ENCODE measurements at regions not wholly inside any gene's neighbourhood (a gene's known extent, or its start where the extent isn't known, plus 50 kb on each side); places are given as distances from the start of the nearest gene placed in this dataset.

GRCh38 chr11:11028017-11028692 is 170.3 kb upstream of the ZBED5 start:
- peak; percentile 76 for DNase-seq (ENCODE audit: low read depth)
- TF ChIP-seq CTCF (IDR thresholded peaks at IDR 0.05; ENCODE audit: insufficient read depth, low read depth, low read length, missing control alignments), result peak; percentile 93
- no peak overlapping the region for H3K4me3 ChIP-seq (ENCODE audit: low read length)

GRCh38 chr11:11027288-11027687 is 169.4 kb upstream of the ZBED5 start:
- no peak for TF ChIP-seq CTCF (IDR thresholded peaks at IDR 0.05; ENCODE audit: insufficient read depth, low read depth, low read length, missing control alignments)
- H3K4me3 ChIP-seq (ENCODE audit: low read length), result no peak overlapping the region
- peak; percentile 85 for DNase-seq (ENCODE audit: low read depth)

GRCh38 chr11:11025087-11025486 is 167.2 kb upstream of the ZBED5 start:
- H3K4me3 ChIP-seq (ENCODE audit: low read length), result no peak overlapping the region
- no peak for TF ChIP-seq CTCF (IDR thresholded peaks at IDR 0.05; ENCODE audit: insufficient read depth, low read depth, low read length, missing control alignments)
- peak; percentile 74 for DNase-seq (ENCODE audit: low read depth)

- peak; percentile 39 for DNase-seq (ENCODE audit: low read depth)
Measured at GRCh38 chr11:11022125-11022730, 164.4 kb upstream of the ZBED5 start.

GRCh38 chr11:11021563-11021962 is 163.7 kb upstream of the ZBED5 start:
- DNase-seq (ENCODE audit: low read depth), result no peak
- H3K4me3 ChIP-seq (ENCODE audit: low read length), result no peak overlapping the region
- TF ChIP-seq CTCF (IDR thresholded peaks at IDR 0.05; ENCODE audit: insufficient read depth, low read depth, low read length, missing control alignments), result no peak

More at GRCh38 chr11:11022125-11022730, 164.4 kb upstream of the ZBED5 start:
- peak; percentile 33 for TF ChIP-seq CTCF (IDR thresholded peaks at IDR 0.05; ENCODE audit: insufficient read depth, low read depth, low read length, missing control alignments)
- H3K4me3 ChIP-seq (ENCODE audit: low read length), result no peak overlapping the region

- DNase-seq (ENCODE audit: low read depth), result peak; percentile 6
- H3K4me3 ChIP-seq (ENCODE audit: low read length), result no peak overlapping the region
- TF ChIP-seq CTCF (IDR thresholded peaks at IDR 0.05; ENCODE audit: insufficient read depth, low read depth, low read length, missing control alignments), result no peak
Measured at GRCh38 chr11:11020747-11021149, 162.9 kb upstream of the ZBED5 start.
